ENCODE measurements at regions not wholly inside any gene's neighbourhood (a gene's known extent, or its start where the extent isn't known, plus 50 kb on each side); places are given as distances from the start of the nearest gene placed in this dataset.

- H4K20me1 ChIP-seq: no peaks in the 10 kb centered on the region
- H3K4me3 ChIP-seq: no peak overlapping the region
- no peak overlapping the region for H3K4me2 ChIP-seq
- H3K27me3 ChIP-seq: no peaks in the 10 kb centered on the region
- TF ChIP-seq Cebpa-rat (IDR thresholded peaks at IDR 0.05): no peak
- peaks cover 97% of the 10 kb centered on the region for H3K9me3 ChIP-seq
- H3K36me3 ChIP-seq: no peaks in the 10 kb centered on the region
- no peak overlapping the region for H3K27ac ChIP-seq
- H3K4me1 ChIP-seq: no peaks in the 10 kb centered on the region
- no peak overlapping the region for H3K9ac ChIP-seq
Observed at GRCh38 chr15:25186411-25186810, 231.6 kb downstream of the SNRPN start.

GRCh38 chr15:25186906-25187645, 232.3 kb downstream of the SNRPN start:
- H3K36me3 ChIP-seq: no peaks in the 10 kb centered on the region
- TF ChIP-seq Cebpa-rat (IDR thresholded peaks at IDR 0.05): no peak
- H3K4me2 ChIP-seq: no peak overlapping the region
- no peak overlapping the region for H3K4me3 ChIP-seq
- no peaks in the 10 kb centered on the region for H3K4me1 ChIP-seq
- H3K9ac ChIP-seq: no peak overlapping the region
- no peak overlapping the region for H3K27ac ChIP-seq
- H4K20me1 ChIP-seq: no peaks in the 10 kb centered on the region
- H3K27me3 ChIP-seq: no peaks in the 10 kb centered on the region
- peaks cover 97% of the 10 kb centered on the region for H3K9me3 ChIP-seq

GRCh38 chr15:25188051-25188450, 233.3 kb downstream of the SNRPN start:
- Histone ChIP-seq H3K27me3 (no peaks in the 10 kb centered on the region), H4K20me1 (no peaks in the 10 kb centered on the region), H3K4me1 (no peaks in the 10 kb centered on the region), H3K9me3 (peaks cover 97% of the 10 kb centered on the region), H3K27ac (no peak overlapping the region), H3K9ac (no peak overlapping the region), H3K4me2 (no peak overlapping the region), H3K4me3 (no peak overlapping the region), H3K36me3 (no peaks in the 10 kb centered on the region)
- no peak for TF ChIP-seq Cebpa-rat (IDR thresholded peaks at IDR 0.05)

GRCh38 chr15:25188551-25189101, 233.8 kb downstream of the SNRPN start:
- Histone ChIP-seq H3K9me3 (peaks cover 97% of the 10 kb centered on the region), H3K4me3 (no peak overlapping the region), H3K36me3 (no peaks in the 10 kb centered on the region), H3K9ac (no peak overlapping the region), H4K20me1 (no peaks in the 10 kb centered on the region), H3K4me2 (no peak overlapping the region), H3K4me1 (no peaks in the 10 kb centered on the region), H3K27ac (no peak overlapping the region), H3K27me3 (no peaks in the 10 kb centered on the region)
- TF ChIP-seq Cebpa-rat (IDR thresholded peaks at IDR 0.05): no peak

- no peak overlapping the region for H3K4me2 ChIP-seq
- H3K9me3 ChIP-seq: peaks cover 97% of the 10 kb centered on the region
- no peaks in the 10 kb centered on the region for H4K20me1 ChIP-seq
Observed at GRCh38 chr15:25189551-25189950, 234.8 kb downstream of the SNRPN start.

GRCh38 chr15:25192651-25193050, 237.9 kb downstream of the SNRPN start:
- H3K27ac ChIP-seq: no peak overlapping the region
- no peaks in the 10 kb centered on the region for H3K36me3 ChIP-seq
- no peaks in the 10 kb centered on the region for H3K27me3 ChIP-seq
- no peak for TF ChIP-seq Cebpa-rat (IDR thresholded peaks at IDR 0.05)
- no peak overlapping the region for H3K4me3 ChIP-seq
- no peaks in the 10 kb centered on the region for H4K20me1 ChIP-seq
- no peaks in the 10 kb centered on the region for H3K4me1 ChIP-seq
- no peak overlapping the region for H3K4me2 ChIP-seq
- H3K9ac ChIP-seq: no peak overlapping the region
- H3K9me3 ChIP-seq: peaks cover 97% of the 10 kb centered on the region

More at GRCh38 chr15:25189551-25189950, 234.8 kb downstream of the SNRPN start:
- TF ChIP-seq Cebpa-rat (IDR thresholded peaks at IDR 0.05): no peak
- no peaks in the 10 kb centered on the region for H3K36me3 ChIP-seq
- no peak overlapping the region for H3K27ac ChIP-seq
- H3K27me3 ChIP-seq: no peaks in the 10 kb centered on the region
- no peak overlapping the region for H3K4me3 ChIP-seq
- H3K4me1 ChIP-seq: no peaks in the 10 kb centered on the region
- H3K9ac ChIP-seq: no peak overlapping the region

- TF ChIP-seq Cebpa-rat (IDR thresholded peaks at IDR 0.05): no peak
- Histone ChIP-seq H3K27me3 (no peaks in the 10 kb centered on the region), H3K4me3 (no peak overlapping the region), H4K20me1 (no peaks in the 10 kb centered on the region), H3K27ac (no peak overlapping the region), H3K4me1 (no peaks in the 10 kb centered on the region), H3K4me2 (no peak overlapping the region), H3K9me3 (peaks cover 73% of the 10 kb centered on the region), H3K36me3 (no peaks in the 10 kb centered on the region), H3K9ac (no peak overlapping the region)
Observed at GRCh38 chr15:25207369-25207768, 231.5 kb downstream of the UBE3A start.

GRCh38 chr15:25208735-25209134, 230.1 kb downstream of the UBE3A start:
- H3K27me3 ChIP-seq: no peaks in the 10 kb centered on the region
- H3K9ac ChIP-seq: no peak overlapping the region
- H3K4me1 ChIP-seq: no peaks in the 10 kb centered on the region
- H3K27ac ChIP-seq: no peak overlapping the region
- H3K9me3 ChIP-seq: peaks cover 77% of the 10 kb centered on the region
- H4K20me1 ChIP-seq: no peaks in the 10 kb centered on the region
- no peak overlapping the region for H3K4me3 ChIP-seq
- H3K36me3 ChIP-seq: no peaks in the 10 kb centered on the region
- no peak for TF ChIP-seq Cebpa-rat (IDR thresholded peaks at IDR 0.05)
- no peak overlapping the region for H3K4me2 ChIP-seq

GRCh38 chr15:25220834-25221233, 218.0 kb downstream of the UBE3A start:
- no peak for TF ChIP-seq Cebpa-rat (IDR thresholded peaks at IDR 0.05)
- Histone ChIP-seq H3K9me3 (peaks cover 89% of the 10 kb centered on the region), H3K9ac (no peak overlapping the region), H3K4me1 (no peaks in the 10 kb centered on the region), H4K20me1 (no peaks in the 10 kb centered on the region), H3K27me3 (no peaks in the 10 kb centered on the region), H3K4me3 (no peak overlapping the region), H3K36me3 (no peaks in the 10 kb centered on the region), H3K27ac (no peak overlapping the region), H3K4me2 (no peak overlapping the region)

- Histone ChIP-seq H3K9me3 (peaks cover 69% of the 10 kb centered on the region), H3K36me3 (no peaks in the 10 kb centered on the region), H3K27me3 (no peaks in the 10 kb centered on the region), H3K4me1 (no peaks in the 10 kb centered on the region), H3K4me3 (no peak overlapping the region), H4K20me1 (no peaks in the 10 kb centered on the region), H3K27ac (no peak overlapping the region), H3K9ac (no peak overlapping the region), H3K4me2 (no peak overlapping the region)
- TF ChIP-seq Cebpa-rat (IDR thresholded peaks at IDR 0.05): no peak
Observed at GRCh38 chr15:25224396-25224795, 214.4 kb downstream of the UBE3A start.

Measured in BLaER1 (cell line).